Mesendoderm (in vitro differentiated cells): ENCODE measurements at regions not wholly inside any gene's neighbourhood (a gene's known extent, or its start where the extent isn't known, plus 50 kb on each side); places are given as distances from the start of the nearest gene placed in this dataset.

Experiments used
- DNase-seq: peaks from one replicate; pipeline ENCODE4 v3.0.0; 2013
- H2AK5ac ChIP-seq: 2 replicates; pipeline ENCODE4 v1.6.1; 2013; ENCODE audit warnings: low read length, inconsistent platforms
- H2BK120ac ChIP-seq: 2 replicates; pipeline ENCODE4 v1.6.1; 2013; ENCODE audit warnings: low read depth, mild to moderate bottlenecking, low read length, moderate library complexity, mixed read lengths
- H2BK15ac ChIP-seq: replicated peaks from 2 replicates; pipeline ENCODE4 v1.6.1; 2013; ENCODE audit warnings: low read depth, mild to moderate bottlenecking, moderate library complexity
- H2BK5ac ChIP-seq: 2 replicates; pipeline ENCODE4 v1.6.1; 2013; ENCODE audit warnings: low read length, inconsistent platforms
- H3K18ac ChIP-seq: 2 replicates; pipeline ENCODE4 v1.6.1; 2013; ENCODE audit warnings: mild to moderate bottlenecking, low read length, mixed read lengths
- H3K23ac ChIP-seq: one replicate; pipeline ENCODE4 v1.6.1; 2013; ENCODE audit warnings: low read length
- H3K27ac ChIP-seq: 2 replicates; pipeline ENCODE4 v1.5.1; 2013; ENCODE audit warnings: low read depth, mild to moderate bottlenecking, inconsistent platforms, low read length, moderate library complexity
- H3K27me3 ChIP-seq: 2 replicates; pipeline ENCODE4 v1.6.1; 2013; ENCODE audit warnings: low read length, control low read depth, mild to moderate bottlenecking, inconsistent platforms; ENCODE audit not compliant: insufficient read depth, poor library complexity
- H3K36me3 ChIP-seq: 2 replicates; pipeline ENCODE4 v1.6.1; 2013; ENCODE audit warnings: low read length, inconsistent platforms; ENCODE audit not compliant: control insufficient read depth, insufficient read depth
- H3K4ac ChIP-seq: one replicate; pipeline ENCODE4 v1.6.1; 2013; ENCODE audit warnings: low read depth, mild to moderate bottlenecking, low read length, moderate library complexity
- H3K4me1 ChIP-seq: 2 replicates; pipeline ENCODE4 v1.6.1; 2013; ENCODE audit warnings: low read depth, low read length, inconsistent platforms; ENCODE audit not compliant: control insufficient read depth
- H3K4me2 ChIP-seq: 2 replicates; pipeline ENCODE4 v1.6.1; 2013; ENCODE audit warnings: low read length
- H3K4me3 ChIP-seq: 2 replicates; pipeline ENCODE4 v1.5.1; 2013; ENCODE audit warnings: mild to moderate bottlenecking, low read length
- H3K56ac ChIP-seq: one replicate; pipeline ENCODE4 v1.6.1; 2013; ENCODE audit warnings: low read length
- H3K79me1 ChIP-seq: 2 replicates; pipeline ENCODE4 v1.6.1; 2013; ENCODE audit warnings: low read length, inconsistent platforms
- H3K79me2 ChIP-seq: 2 replicates; pipeline ENCODE4 v1.6.1; 2013; ENCODE audit warnings: mild to moderate bottlenecking, low read length; ENCODE audit not compliant: control insufficient read depth, insufficient read depth
- H3K9ac ChIP-seq: 2 replicates; pipeline ENCODE4 v1.6.1; 2013; ENCODE audit warnings: low read length, inconsistent platforms
- H4K5ac ChIP-seq: one replicate; pipeline ENCODE4 v1.6.1; 2013; ENCODE audit warnings: low read length
- H4K8ac ChIP-seq: one replicate; pipeline ENCODE4 v1.6.1; 2013; ENCODE audit warnings: low read depth, mild to moderate bottlenecking, control low read depth, low read length, moderate library complexity
- WGBS: extraction: QIAGEN DNeasy Blood & Tissue Kit; methylation state at CpG from one replicate; pipeline ENCODE4 v1.1.7; 2013; ENCODE audit warnings: low lambda C conversion rate, missing lambda C conversion rate; ENCODE audit not compliant: insufficient coverage; ENCODE audit errors: extremely low coverage; 5-methylcytosine and 5-hydroxymethylcytosine counted together

DNA sequence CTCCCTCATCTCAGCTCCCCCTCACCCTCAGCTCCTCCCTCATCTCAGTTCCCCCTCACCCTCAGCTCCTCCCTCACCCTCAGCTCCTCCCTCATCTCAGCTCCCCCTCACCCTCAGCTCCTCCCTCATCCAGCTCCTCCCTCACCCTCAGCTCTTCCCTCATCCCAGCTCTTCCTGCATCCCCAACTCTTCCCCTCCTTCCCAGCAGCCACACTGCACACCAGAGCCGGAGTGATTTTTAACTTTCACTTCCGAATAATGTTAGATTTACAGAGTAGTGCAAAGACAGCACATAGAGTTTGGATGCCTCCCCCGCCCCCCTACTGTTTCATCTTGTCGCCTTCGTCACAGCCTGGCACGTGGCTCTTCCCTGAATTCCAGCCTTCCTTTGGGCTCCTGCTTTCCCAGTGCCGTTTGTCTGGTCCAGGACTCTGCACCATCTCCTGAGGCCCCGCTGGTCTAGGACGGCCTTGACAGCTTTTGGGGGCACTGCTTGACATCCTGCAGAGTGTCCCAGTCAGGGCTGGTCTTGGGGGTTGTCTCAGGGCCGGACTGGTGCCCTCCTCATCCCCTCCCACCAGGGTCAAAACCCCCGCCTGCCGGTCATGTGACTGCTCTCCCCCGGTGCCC lies 110.2 kb downstream of the FAM53A start:
- no CpG with 5 or more reads among the region's 13 CpGs for WGBS

GRCh38 chr4:1572964-1573720 lies 111.0 kb downstream of the FAM53A start:
- 100% methylated on average over 2 of the region's 2 CpGs for WGBS
- Histone ChIP-seq H3K4me1 (peaks cover 3% of the 10 kb centered on the region), H3K4me3 (no peak overlapping the region)

More for the DNA sequence above, 110.2 kb downstream of the FAM53A start:
- Histone ChIP-seq H3K4me2 (no peak overlapping the region), H3K23ac (no peak overlapping the region), H3K27ac (no peak overlapping the region), H3K79me2 (no peaks in the 10 kb centered on the region), H4K5ac (no peak overlapping the region), H4K8ac (no peak overlapping the region), H2BK120ac (no peak overlapping the region), H3K18ac (no peak overlapping the region), H3K56ac (no peak overlapping the region), H3K79me1 (no peaks in the 10 kb centered on the region), H3K27me3 (no peaks in the 10 kb centered on the region), H3K9ac (no peak overlapping the region), H2BK5ac (no peak overlapping the region), H2AK5ac (no peak overlapping the region), H2BK15ac (no peak overlapping the region), H3K4me3 (no peak overlapping the region), H3K4ac (no peak overlapping the region), H3K36me3 (no peaks in the 10 kb centered on the region), H3K4me1 (peaks cover 5% of the 10 kb centered on the region)
- no peak for DNase-seq

GRCh38 chr4:1572521-1572920 lies 111.6 kb downstream of the FAM53A start:
- no peak overlapping the region for H3K4me2 ChIP-seq
- no peak overlapping the region for H4K8ac ChIP-seq
- no peaks in the 10 kb centered on the region for H3K36me3 ChIP-seq
- WGBS = no CpG with 5 or more reads among the region's 9 CpGs
- H3K27me3 ChIP-seq = no peaks in the 10 kb centered on the region
- no peak overlapping the region for H2BK120ac ChIP-seq
- H3K23ac ChIP-seq = no peak overlapping the region
- no peaks in the 10 kb centered on the region for H3K79me2 ChIP-seq
- no peak overlapping the region for H3K56ac ChIP-seq
- no peak overlapping the region for H3K4me3 ChIP-seq
- no peak overlapping the region for H2AK5ac ChIP-seq
- H4K5ac ChIP-seq = no peak overlapping the region
- no peak overlapping the region for H2BK5ac ChIP-seq
- no peak overlapping the region for H3K27ac ChIP-seq
- peaks cover 2% of the 10 kb centered on the region for H3K4me1 ChIP-seq
- no peaks in the 10 kb centered on the region for H3K79me1 ChIP-seq
- H2BK15ac ChIP-seq = no peak overlapping the region
- H3K4ac ChIP-seq = no peak overlapping the region
- DNase-seq = peak; percentile 57
- H3K9ac ChIP-seq = no peak overlapping the region
- H3K18ac ChIP-seq = no peak overlapping the region

More at GRCh38 chr4:1572964-1573720, 111.0 kb downstream of the FAM53A start:
- Histone ChIP-seq H2BK15ac (no peak overlapping the region), H4K5ac (no peak overlapping the region), H4K8ac (no peak overlapping the region), H3K56ac (no peak overlapping the region), H3K9ac (no peak overlapping the region), H3K27ac (no peak overlapping the region), H3K79me1 (no peaks in the 10 kb centered on the region), H3K4me2 (no peak overlapping the region), H3K18ac (no peak overlapping the region), H3K36me3 (no peaks in the 10 kb centered on the region), H2BK120ac (no peak overlapping the region), H2BK5ac (no peak overlapping the region), H3K27me3 (no peaks in the 10 kb centered on the region), H2AK5ac (peak overlapping the region; percentile 65), H3K4ac (no peak overlapping the region), H3K79me2 (no peaks in the 10 kb centered on the region), H3K23ac (no peak overlapping the region)
- DNase-seq = no peak

- Histone ChIP-seq H3K4me2 (no peak overlapping the region), H3K79me1 (no peaks in the 10 kb centered on the region), H2BK120ac (no peak overlapping the region), H3K23ac (no peak overlapping the region), H3K4ac (no peak overlapping the region), H3K27me3 (no peaks in the 10 kb centered on the region), H3K56ac (no peak overlapping the region), H2AK5ac (no peak overlapping the region), H3K4me1 (peaks cover 2% of the 10 kb centered on the region), H3K36me3 (no peaks in the 10 kb centered on the region), H4K8ac (no peak overlapping the region), H4K5ac (no peak overlapping the region), H3K18ac (no peak overlapping the region), H3K4me3 (no peak overlapping the region), H3K79me2 (no peaks in the 10 kb centered on the region), H2BK5ac (no peak overlapping the region), H2BK15ac (no peak overlapping the region), H3K27ac (no peak overlapping the region), H3K9ac (no peak overlapping the region)
- WGBS = no CpG with 5 or more reads among the region's 10 CpGs
- DNase-seq = peak; percentile 36
Measured at GRCh38 chr4:1572010-1572385, 112.1 kb downstream of the FAM53A start.

- Histone ChIP-seq H3K23ac (no peak overlapping the region), H3K27me3 (no peaks in the 10 kb centered on the region), H3K36me3 (no peaks in the 10 kb centered on the region), H3K4me3 (no peak overlapping the region), H4K8ac (no peak overlapping the region), H2BK120ac (no peak overlapping the region), H3K4me1 (peaks cover 2% of the 10 kb centered on the region), H2BK15ac (no peak overlapping the region), H3K27ac (no peak overlapping the region), H3K56ac (peak overlapping the region; percentile 34), H3K18ac (no peak overlapping the region), H3K9ac (no peak overlapping the region), H3K79me2 (no peaks in the 10 kb centered on the region), H3K4me2 (no peak overlapping the region), H4K5ac (no peak overlapping the region), H2BK5ac (no peak overlapping the region), H3K4ac (no peak overlapping the region), H2AK5ac (no peak overlapping the region), H3K79me1 (no peaks in the 10 kb centered on the region)
- DNase-seq = no peak
- no CpG with 5 or more reads among the region's 22 CpGs for WGBS
Measured at GRCh38 chr4:1571165-1572009, 112.7 kb downstream of the FAM53A start.
